ENCODE measurements at regions not wholly inside any gene's neighbourhood (a gene's known extent, or its start where the extent isn't known, plus 50 kb on each side); places are given as distances from the start of the nearest gene placed in this dataset.
"Not testable (repeated sequence)": the region's sequence is repeated elsewhere in the genome, so short reads cannot be mapped to it uniquely, and the experiment has no call there.

DNA sequence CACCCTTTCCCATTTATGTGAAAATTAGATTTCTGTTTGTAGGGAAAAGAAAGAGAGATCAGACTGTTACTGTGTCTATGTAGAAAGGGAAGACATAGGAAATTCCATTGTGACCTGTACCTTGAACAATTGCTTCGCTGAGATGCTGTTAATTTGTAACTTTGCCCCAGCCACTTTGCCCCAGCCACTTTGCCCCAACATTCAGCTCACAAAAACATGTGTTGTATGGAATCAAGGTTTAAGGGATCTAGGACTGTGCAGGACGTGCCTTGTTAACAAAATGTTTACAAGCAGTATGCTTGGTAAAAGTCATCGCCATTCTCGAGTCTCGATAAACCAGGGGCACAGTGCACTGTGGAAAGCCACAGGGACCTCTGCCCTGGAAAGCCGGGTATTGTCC is 193.5 kb downstream of the CCDC74A start:
- TF ChIP-seq, protein P1, sequence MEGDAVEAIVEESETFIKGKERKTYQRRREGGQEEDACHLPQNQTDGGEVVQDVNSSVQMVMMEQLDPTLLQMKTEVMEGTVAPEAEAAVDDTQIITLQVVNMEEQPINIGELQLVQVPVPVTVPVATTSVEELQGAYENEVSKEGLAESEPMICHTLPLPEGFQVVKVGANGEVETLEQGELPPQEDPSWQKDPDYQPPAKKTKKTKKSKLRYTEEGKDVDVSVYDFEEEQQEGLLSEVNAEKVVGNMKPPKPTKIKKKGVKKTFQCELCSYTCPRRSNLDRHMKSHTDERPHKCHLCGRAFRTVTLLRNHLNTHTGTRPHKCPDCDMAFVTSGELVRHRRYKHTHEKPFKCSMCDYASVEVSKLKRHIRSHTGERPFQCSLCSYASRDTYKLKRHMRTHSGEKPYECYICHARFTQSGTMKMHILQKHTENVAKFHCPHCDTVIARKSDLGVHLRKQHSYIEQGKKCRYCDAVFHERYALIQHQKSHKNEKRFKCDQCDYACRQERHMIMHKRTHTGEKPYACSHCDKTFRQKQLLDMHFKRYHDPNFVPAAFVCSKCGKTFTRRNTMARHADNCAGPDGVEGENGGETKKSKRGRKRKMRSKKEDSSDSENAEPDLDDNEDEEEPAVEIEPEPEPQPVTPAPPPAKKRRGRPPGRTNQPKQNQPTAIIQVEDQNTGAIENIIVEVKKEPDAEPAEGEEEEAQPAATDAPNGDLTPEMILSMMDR (IDR thresholded peaks at IDR 0.05; ENCODE audit: low read depth, low read length), result not testable (repeated sequence)
- TF ChIP-seq EZH2phosphoT487 (IDR thresholded peaks at IDR 0.05; ENCODE audit: low read depth), result not testable (repeated sequence)

Data from OCI-LY3 (cell line).